Vagina (tissue), 2 donors: ENCODE measurements at regions not wholly inside any gene's neighbourhood (a gene's known extent, or its start where the extent isn't known, plus 50 kb on each side); places are given as distances from the start of the nearest gene placed in this dataset.

Experiments
- CTCF ChIP-seq, 3 experiments: fragments of 450-650 bp in 2 of 3; fragments of 200-600 bp in 1 of 3; sonication (generic) in 1 of 3; IDR thresholded peaks; one replicate each; pipeline ENCODE4 v1.5.1; 2017 to 2019; ENCODE audit warnings: antibody characterized with exemption in 3 of 3, mild to moderate bottlenecking in 2 of 3, moderate library complexity in 2 of 3
- POLR2A ChIP-seq, 2 donors: fragments of 450-650 bp; IDR thresholded peaks; one replicate each; pipeline ENCODE4 v1.6.1; 2017; ENCODE audit warnings: antibody characterized with exemption in 2 of 2, mild to moderate bottlenecking in 2 of 2, moderate library complexity in 2 of 2

GRCh38 chr11:90753546-90753945, 530.7 kb upstream of the CHORDC1 start:
- no peak for TF ChIP-seq CTCF (IDR thresholded peaks at IDR 0.05)
- TF ChIP-seq POLR2A (IDR thresholded peaks at IDR 0.05) = no peak
